GM20431 (cell line): ENCODE measurements at regions not wholly inside any gene's neighbourhood (a gene's known extent, or its start where the extent isn't known, plus 50 kb on each side); places are given as distances from the start of the nearest gene placed in this dataset.
"Not testable (repeated sequence)": the region's sequence is repeated elsewhere in the genome, so short reads cannot be mapped to it uniquely, and the experiment has no call there.

Experiments used
- in situ Hi-C: fragments of 300-500 bp; cut with MseI, MboI; formaldehyde crosslinking; loops from one replicate; pipeline ENCODE4 v1.15.0; 2020; ENCODE audit warnings: low sequenced_read_pairs; ENCODE audit not compliant: unreplicated experiment

- in situ Hi-C loops: no loop called here
These were observed 1151.4 kb upstream of the CDH8 start for GRCh38 chr16:63187638-63188037.

- in situ Hi-C loops: no loop called here
These were observed 1149.1 kb upstream of the CDH8 start for GRCh38 chr16:63185235-63185780.

DNA sequence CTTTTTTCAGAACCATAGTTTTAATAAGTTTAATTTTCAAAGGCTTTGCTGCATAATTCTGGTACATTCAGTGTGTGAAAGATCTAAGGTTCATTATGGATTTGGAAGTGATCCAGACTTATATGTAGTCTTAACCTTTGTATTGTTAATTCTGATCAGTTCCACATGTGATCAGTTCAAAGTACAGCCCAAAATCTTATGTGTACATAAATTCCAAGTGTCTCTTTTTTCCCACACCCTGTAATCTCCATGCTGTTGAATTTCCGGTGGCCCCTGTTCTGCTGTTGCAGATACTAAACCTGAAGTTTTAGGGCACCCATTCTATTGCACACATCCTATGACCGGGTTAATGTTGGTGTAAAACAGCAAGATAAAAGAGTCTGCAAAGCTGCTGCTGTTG is 1147.5 kb upstream of the CDH8 start:
- in situ Hi-C loops: no loop called here

DNA sequence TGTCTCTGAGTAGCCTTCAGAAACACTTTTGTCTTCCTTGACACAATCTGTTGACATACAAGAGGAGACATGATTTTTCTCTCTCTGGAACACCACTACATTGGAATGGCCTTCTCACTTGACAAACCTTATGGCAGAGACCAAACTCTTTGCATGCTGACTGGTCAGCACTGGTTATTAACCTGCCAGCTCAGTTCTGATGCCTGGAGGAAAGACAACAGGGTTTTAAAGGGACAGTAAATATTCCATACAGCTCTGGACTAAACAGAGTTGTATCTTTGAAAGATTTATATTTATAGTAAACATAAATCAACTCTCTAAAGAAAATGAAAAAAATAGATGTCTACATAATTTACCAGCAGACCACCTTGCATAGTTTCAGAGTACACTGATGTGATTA is 1139.1 kb upstream of the CDH8 start:
- in situ Hi-C loops: no loop called here

- in situ Hi-C loops: no loop called here
These were observed 1138.6 kb upstream of the CDH8 start for GRCh38 chr16:63174801-63175200.

DNA sequence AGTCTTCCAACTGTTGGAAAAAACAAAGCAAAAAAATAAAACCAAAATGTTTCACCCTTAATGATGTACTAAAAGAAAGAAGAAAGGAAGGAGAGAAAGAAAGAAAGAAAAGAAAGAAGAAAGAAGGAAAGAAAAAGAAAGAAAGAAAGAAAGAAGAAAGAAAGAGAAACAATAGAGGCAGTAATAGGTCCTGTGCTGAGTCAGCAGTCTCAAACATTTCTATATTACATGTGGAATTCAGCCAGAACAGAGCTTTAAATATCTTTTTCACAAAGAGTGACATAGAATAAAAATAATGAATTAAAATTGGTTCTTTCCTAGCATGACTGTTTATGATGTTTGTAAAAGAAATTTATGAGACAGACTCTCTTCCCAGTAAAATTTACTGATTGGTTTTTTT is 1135.3 kb upstream of the CDH8 start:
- in situ Hi-C loops: no loop called here

DNA sequence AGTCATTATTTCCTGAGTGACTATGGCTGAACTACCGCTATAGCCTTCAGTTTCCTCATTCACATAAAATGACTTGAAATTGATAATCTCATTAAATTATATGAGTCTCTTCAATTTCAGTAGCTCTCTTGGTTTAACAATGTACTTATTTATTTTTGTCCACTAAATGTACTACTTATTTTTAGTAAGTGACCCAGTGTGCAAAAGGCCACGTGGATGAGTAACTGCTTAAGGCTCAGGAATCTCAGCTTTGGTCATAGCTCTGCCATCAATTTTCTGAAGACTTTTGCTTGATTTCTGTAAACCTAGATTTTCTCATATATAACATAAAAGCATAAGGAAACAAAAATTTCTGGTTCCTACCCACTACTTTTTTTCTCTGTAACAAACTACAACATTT is 1132.9 kb upstream of the CDH8 start:
- in situ Hi-C loops: no loop called here

GRCh38 chr16:63157818-63158217 is 1121.6 kb upstream of the CDH8 start:
- in situ Hi-C loops: no loop called here

DNA sequence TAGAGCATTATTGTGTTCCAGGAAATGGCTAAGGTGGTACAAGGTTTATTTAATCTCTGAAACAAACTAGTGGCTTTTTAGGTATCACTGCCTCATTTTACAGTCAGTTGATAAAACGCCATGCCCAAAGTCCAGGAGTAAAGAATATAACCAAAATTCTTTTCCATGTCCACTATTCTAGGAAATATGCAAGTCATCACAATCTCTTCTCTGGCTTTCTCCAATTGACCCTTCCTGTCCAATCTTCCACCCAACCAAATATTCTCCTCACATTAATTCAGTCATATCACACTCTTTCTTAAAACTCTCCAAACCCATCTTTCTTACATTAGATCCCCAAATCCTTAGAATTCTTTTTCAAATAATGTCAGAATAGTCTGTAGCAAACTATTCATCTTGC is 1110.0 kb upstream of the CDH8 start:
- in situ Hi-C loops: no loop called here

DNA sequence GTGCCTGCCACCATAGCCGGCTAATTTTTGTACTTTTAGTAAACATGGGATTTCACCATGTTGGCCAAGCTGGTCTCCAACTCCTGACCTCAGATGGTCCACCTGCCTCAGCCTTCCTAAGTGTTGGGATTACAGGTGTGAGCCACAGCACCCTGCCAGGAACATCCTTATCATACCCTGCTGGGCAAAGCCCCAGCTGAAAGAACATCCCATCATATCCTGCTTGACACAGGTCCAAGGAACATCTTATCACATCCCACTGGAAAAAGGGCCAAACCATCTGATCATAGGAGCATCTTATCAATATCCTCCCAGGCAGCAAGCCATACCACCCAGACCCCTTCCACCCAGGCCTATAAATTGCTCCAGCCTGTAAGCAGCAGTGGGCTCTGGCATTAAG is 1109.2 kb upstream of the CDH8 start:
- in situ Hi-C loops: no loop called here

- in situ Hi-C loops: no loop called here
These were observed 1098.8 kb upstream of the CDH8 start for GRCh38 chr16:63135069-63135468.

DNA sequence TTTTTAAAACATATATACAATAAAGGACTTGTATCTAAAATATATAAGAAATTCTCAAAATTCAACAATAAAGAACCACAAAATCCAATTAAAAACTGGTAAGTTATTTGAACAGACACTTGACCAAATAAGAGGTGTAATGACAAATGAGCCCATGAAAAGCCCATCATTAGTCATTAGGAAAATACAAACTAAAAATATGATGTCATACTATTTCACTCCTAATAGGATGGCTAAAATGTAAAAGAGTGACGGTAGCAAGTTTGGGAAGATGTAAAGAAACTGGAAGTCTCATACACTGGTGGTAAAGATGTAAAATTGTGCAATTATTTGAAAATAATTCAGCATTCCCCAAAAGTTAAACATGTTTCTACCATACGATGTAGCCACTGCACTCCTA is 1095.3 kb upstream of the CDH8 start:
- in situ Hi-C loops: no loop called here

DNA sequence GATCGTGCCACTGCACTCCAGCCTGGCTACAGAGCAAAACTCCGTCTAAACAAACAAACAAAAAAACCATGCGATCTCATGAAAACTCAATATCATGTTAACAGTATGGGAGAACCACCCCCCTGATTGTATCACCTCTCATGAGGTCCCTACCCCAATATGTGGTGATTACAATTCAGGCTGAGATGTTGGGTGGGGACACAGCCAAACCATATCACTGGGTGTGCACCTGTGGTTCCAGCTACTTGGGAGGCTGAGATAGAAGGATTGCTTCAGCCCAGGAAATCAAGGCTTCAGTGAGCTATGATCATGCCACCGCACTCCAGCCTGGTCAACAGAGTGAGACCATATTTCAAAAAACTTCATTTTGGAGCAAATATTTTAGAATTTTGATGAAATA is 1094.7 kb upstream of the CDH8 start:
- in situ Hi-C loops: no loop called here

GRCh38 chr16:63129411-63130125 is 1093.3 kb upstream of the CDH8 start:
- in situ Hi-C loops: no loop called here

- in situ Hi-C loops: not testable (repeated sequence)
These were observed 1083.7 kb upstream of the CDH8 start for GRCh38 chr16:63119905-63120304.

GRCh38 chr16:63100082-63100481 is 1063.8 kb upstream of the CDH8 start:
- in situ Hi-C loops: no loop called here

GRCh38 chr16:63096857-63097256 is 1060.6 kb upstream of the CDH8 start:
- in situ Hi-C loops: no loop called here

- in situ Hi-C loops: no loop called here
These were observed 1056.5 kb upstream of the CDH8 start for GRCh38 chr16:63092736-63093135.

GRCh38 chr16:63082101-63082500 is 1045.9 kb upstream of the CDH8 start:
- in situ Hi-C loops: no loop called here

- in situ Hi-C loops: no loop called here
These were observed 1044.5 kb upstream of the CDH8 start for GRCh38 chr16:63080746-63081145.

DNA sequence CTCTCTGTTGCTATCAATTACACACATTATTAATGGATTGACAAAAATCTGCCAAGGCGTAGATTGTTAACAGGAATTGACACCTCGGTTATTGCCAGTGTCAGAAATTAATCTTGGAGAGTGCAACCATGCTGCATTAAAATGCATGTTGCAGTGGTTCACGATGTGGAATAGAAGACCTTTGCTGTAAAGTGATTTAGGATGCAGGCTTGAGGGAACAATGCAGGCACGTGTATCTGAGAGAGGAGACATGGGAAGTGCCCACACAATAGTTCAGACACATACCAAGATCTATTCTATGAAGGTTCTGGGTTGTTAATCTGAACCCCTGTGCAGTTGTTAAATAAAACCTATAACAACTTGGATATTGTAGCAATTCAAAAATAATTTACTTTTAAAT is 1032.8 kb upstream of the CDH8 start:
- in situ Hi-C loops: no loop called here

GRCh38 chr16:63067141-63067540 is 1030.9 kb upstream of the CDH8 start:
- in situ Hi-C loops: no loop called here
